Mesenchymal stem cell (in vitro differentiated cells and primary cell): ENCODE measurements at regions not wholly inside any gene's neighbourhood (a gene's known extent, or its start where the extent isn't known, plus 50 kb on each side); places are given as distances from the start of the nearest gene placed in this dataset.

Source experiments
- DNase-seq: peaks from one replicate; pipeline ENCODE4 v3.0.0-alpha.2; 2013
- H2AFZ ChIP-seq: one replicate; pipeline ENCODE4 v1.6.1; 2013; ENCODE audit warnings: low read depth, mild to moderate bottlenecking, control low read depth, inconsistent platforms, low read length, moderate library complexity
- H2AK5ac ChIP-seq: 2 replicates; pipeline ENCODE4 v1.6.1; 2013; ENCODE audit warnings: low read length, moderate library complexity, mild to moderate bottlenecking, inconsistent platforms; ENCODE audit not compliant: severe bottlenecking
- H2BK120ac ChIP-seq: one replicate; pipeline ENCODE4 v1.6.1; 2013; ENCODE audit warnings: low read depth, mild to moderate bottlenecking, inconsistent platforms, low read length, moderate library complexity
- H2BK12ac ChIP-seq, 2 experiments: one replicate each; pipeline ENCODE4 v1.6.1; 2013; ENCODE audit warnings: inconsistent platforms in 2 of 2, low read length in 2 of 2, mild to moderate bottlenecking in 2 of 2, moderate library complexity in 2 of 2, control low read depth in 1 of 2
- H2BK15ac ChIP-seq: one replicate; pipeline ENCODE4 v1.6.1; 2013; ENCODE audit warnings: mild to moderate bottlenecking, low read depth, inconsistent platforms; ENCODE audit not compliant: poor library complexity, severe bottlenecking
- H2BK5ac ChIP-seq: 2 replicates; pipeline ENCODE4 v1.6.1; 2013; ENCODE audit warnings: low read depth, mild to moderate bottlenecking, low read length, control low read depth, inconsistent platforms; ENCODE audit not compliant: poor library complexity, severe bottlenecking
- H3K14ac ChIP-seq, 2 experiments: one replicate each; pipeline ENCODE4 v1.6.1; 2013; ENCODE audit warnings: inconsistent platforms in 2 of 2, low read length in 2 of 2, control low read depth in 1 of 2, mild to moderate bottlenecking in 1 of 2, moderate library complexity in 1 of 2
- H3K18ac ChIP-seq, 2 experiments: one replicate each; pipeline ENCODE4 v1.6.1; 2013; ENCODE audit warnings: inconsistent platforms in 2 of 2, low read length in 2 of 2, control low read depth in 1 of 2, low read depth in 1 of 2, mild to moderate bottlenecking in 1 of 2
- H3K23ac ChIP-seq, 2 experiments: one replicate each; pipeline ENCODE4 v1.6.1; 2013; ENCODE audit warnings: inconsistent platforms in 2 of 2, low read length in 2 of 2, mild to moderate bottlenecking in 2 of 2, moderate library complexity in 2 of 2, control low read depth in 1 of 2
- H3K27ac ChIP-seq: 2 replicates; pipeline ENCODE4 v1.5.1; 2013; ENCODE audit warnings: mild to moderate bottlenecking, moderate library complexity, low read length, control low read depth, inconsistent platforms; ENCODE audit not compliant: poor library complexity, severe bottlenecking
- H3K27me3 ChIP-seq, 2 experiments: 2 replicates each; pipeline versions ENCODE4 v1.6.1 to v1.7.0; 2013; ENCODE audit warnings: low read length in 2 of 2, mild to moderate bottlenecking in 2 of 2, moderate library complexity in 2 of 2, control low read depth in 1 of 2, inconsistent platforms in 1 of 2; ENCODE audit not compliant: control insufficient read depth in 1 of 2, insufficient read depth in 1 of 2
- H3K36me3 ChIP-seq, 2 experiments: 2 replicates each; pipeline versions ENCODE4 v1.6.1 to v1.7.0; 2013; ENCODE audit warnings: low read length in 2 of 2, control low read depth in 1 of 2, inconsistent platforms in 1 of 2, low read depth in 1 of 2, mild to moderate bottlenecking in 1 of 2; ENCODE audit not compliant: insufficient read depth in 2 of 2, control insufficient read depth in 1 of 2
- H3K4ac ChIP-seq, 2 experiments: one replicate each; pipeline ENCODE4 v1.6.1; 2013; ENCODE audit warnings: inconsistent platforms in 2 of 2, low read length in 2 of 2, mild to moderate bottlenecking in 2 of 2, moderate library complexity in 2 of 2, control low read depth in 1 of 2, low read depth in 1 of 2
- H3K4me1 ChIP-seq: 2 replicates; pipeline ENCODE4 v1.6.1; 2013; ENCODE audit warnings: low read depth, low read length, control low read depth; ENCODE audit not compliant: control insufficient read depth, insufficient read depth
- H3K4me2 ChIP-seq: 2 replicates; pipeline ENCODE4 v1.6.1; 2013; ENCODE audit warnings: low read length, mild to moderate bottlenecking, inconsistent platforms; ENCODE audit not compliant: poor library complexity, severe bottlenecking
- H3K4me3 ChIP-seq, 2 experiments: 2 replicates each; pipeline versions ENCODE4 v1.5.1 to v1.7.0; 2013; ENCODE audit warnings: low read length in 2 of 2, mild to moderate bottlenecking in 2 of 2, control low read depth in 1 of 2, low read depth in 1 of 2; ENCODE audit not compliant: insufficient read depth in 1 of 2
- H3K79me1 ChIP-seq: replicated peaks from 2 replicates; pipeline ENCODE4 v1.6.1; 2013; ENCODE audit warnings: mild to moderate bottlenecking, control low read depth, low read length, inconsistent platforms; ENCODE audit not compliant: poor library complexity, severe bottlenecking
- H3K9ac ChIP-seq: 2 replicates; pipeline ENCODE4 v1.7.0; 2013; ENCODE audit warnings: mild to moderate bottlenecking, low read length, moderate library complexity
- H3K9me3 ChIP-seq: 2 replicates; pipeline ENCODE4 v1.7.0; 2013; ENCODE audit warnings: mild to moderate bottlenecking, low read length; ENCODE audit not compliant: control insufficient read depth
- H4K8ac ChIP-seq: one replicate; pipeline ENCODE4 v1.6.1; 2013; ENCODE audit warnings: inconsistent platforms, mild to moderate bottlenecking, low read length, moderate library complexity
- H4K91ac ChIP-seq: one replicate; pipeline ENCODE4 v1.6.1; 2013; ENCODE audit warnings: mild to moderate bottlenecking, low read length, inconsistent platforms
- WGBS: methylation state at CpG from one replicate; pipeline ENCODE4 v1.1.7; 2013; ENCODE audit warnings: mixed read lengths; 5-methylcytosine and 5-hydroxymethylcytosine counted together

DNA sequence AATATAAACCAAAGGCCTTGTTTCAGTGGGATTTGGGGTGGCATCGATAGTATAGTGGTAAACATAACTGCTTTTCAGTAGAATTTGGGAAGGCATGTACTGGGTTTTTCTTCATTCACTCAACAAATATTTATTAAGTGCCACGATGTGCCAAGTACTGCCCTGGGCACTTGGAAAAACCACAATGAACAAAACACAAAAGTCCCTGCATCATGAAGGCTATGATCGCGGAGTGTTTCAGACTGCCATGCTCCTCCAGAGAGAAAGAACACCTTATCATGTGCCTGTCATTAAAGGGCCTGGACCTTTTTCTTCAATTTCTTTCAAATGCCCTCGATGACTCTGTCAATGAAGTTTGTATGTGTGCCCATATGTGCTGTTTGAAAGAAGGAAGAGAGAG is 59.2 kb upstream of the CEP85L start:
- Histone ChIP-seq H2BK15ac (no peak overlapping the region), H3K27me3 (no peaks in the 10 kb centered on the region), H3K4me3 (no peak overlapping the region), H2BK5ac (no peak overlapping the region), H3K18ac (peak overlapping the region in 1 of 2 experiments; percentile 68), H3K9ac (no peak overlapping the region), H4K91ac (no peak overlapping the region), H3K79me1 (peaks cover 2% of the 10 kb centered on the region), H2AK5ac (no peak overlapping the region), H2BK120ac (no peak overlapping the region), H2BK12ac (no peak overlapping the region), H3K4me1 (peaks cover 5% of the 10 kb centered on the region), H3K9me3 (no peaks in the 10 kb centered on the region), H4K8ac (no peak overlapping the region), H3K23ac (no peak overlapping the region), H3K14ac (no peak overlapping the region), H3K4me2 (no peak overlapping the region), H3K36me3 (no peaks in the 10 kb centered on the region), H3K4ac (no peak overlapping the region), H3K27ac (peak overlapping the region; percentile 11), H2AFZ (no peak overlapping the region)
- WGBS: 96% methylated on average over 4 of the region's 5 CpGs
- DNase-seq: no peak

DNA sequence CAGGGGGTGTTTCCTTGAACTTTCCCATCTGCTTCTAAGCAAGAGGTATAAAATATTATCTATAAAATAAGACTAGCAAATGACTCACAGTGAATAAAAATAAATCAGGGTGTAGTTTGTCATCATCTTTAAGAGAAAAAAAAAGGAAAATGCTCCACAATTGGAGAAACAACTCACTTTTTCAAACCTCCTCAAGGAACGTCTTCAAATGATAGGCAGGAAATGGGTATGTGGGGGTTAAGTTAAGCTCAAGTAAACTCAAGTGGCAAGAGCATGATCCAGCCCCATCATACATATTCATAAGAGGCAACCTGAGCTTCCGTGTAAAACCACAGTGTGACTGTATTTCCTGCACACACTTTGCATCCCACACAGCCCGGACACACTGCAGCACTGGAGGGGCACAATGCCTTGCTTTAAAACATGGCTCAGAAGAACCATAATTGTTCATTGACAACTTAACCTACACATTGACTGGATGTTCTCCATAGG is 58.5 kb upstream of the CEP85L start:
- H2AK5ac ChIP-seq: no peak overlapping the region
- H2BK5ac ChIP-seq: peak overlapping the region; percentile 49
- DNase-seq: peak; percentile 76
- peaks cover 2% of the 10 kb centered on the region for H3K79me1 ChIP-seq
- no peaks in the 10 kb centered on the region for H3K36me3 ChIP-seq
- H3K27me3 ChIP-seq: no peaks in the 10 kb centered on the region
- no peak overlapping the region for H2AFZ ChIP-seq
- no peak overlapping the region for H3K23ac ChIP-seq
- H3K27ac ChIP-seq: peak overlapping the region; percentile 71
- H3K4ac ChIP-seq: no peak overlapping the region
- peaks cover 5% of the 10 kb centered on the region for H3K4me1 ChIP-seq
- H3K4me2 ChIP-seq: peak overlapping the region; percentile 60
- H4K91ac ChIP-seq: peak overlapping the region; percentile 25
- peak overlapping the region in 1 of 2 experiments; percentile 75 for H3K4me3 ChIP-seq
- 0% methylated on average over 2 of the region's 3 CpGs for WGBS
- H3K14ac ChIP-seq: no peak overlapping the region
- H4K8ac ChIP-seq: peak overlapping the region; percentile 84
- H2BK120ac ChIP-seq: no peak overlapping the region
- peak overlapping the region; percentile 60 to 68 for H3K18ac ChIP-seq
- no peak overlapping the region for H2BK12ac ChIP-seq
- H3K9me3 ChIP-seq: no peaks in the 10 kb centered on the region
- peak overlapping the region; percentile 89 for H3K9ac ChIP-seq
- peak overlapping the region; percentile 86 for H2BK15ac ChIP-seq

DNA sequence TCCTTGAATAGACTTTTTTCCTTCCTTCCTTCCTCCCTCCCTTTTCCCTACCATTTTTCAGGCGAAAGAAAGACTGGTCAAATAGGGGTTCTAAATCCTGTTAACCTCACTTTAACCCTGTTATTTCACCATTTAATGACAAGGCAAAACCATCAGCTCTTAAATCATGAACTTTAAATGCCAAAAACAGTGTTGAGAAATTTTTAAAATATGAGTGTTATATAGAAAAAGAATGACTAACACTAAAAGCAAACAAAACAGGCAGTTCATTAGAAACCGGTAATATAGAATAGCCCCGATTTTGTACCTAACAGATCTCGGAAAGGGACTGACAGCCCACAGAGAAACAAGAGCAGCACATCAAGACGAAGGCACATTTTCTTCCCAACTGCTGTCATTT is 57.4 kb upstream of the CEP85L start:
- H2BK15ac ChIP-seq: no peak overlapping the region
- no peak overlapping the region for H2AFZ ChIP-seq
- peak overlapping the region; percentile 13 to 38 for H3K18ac ChIP-seq
- H3K27me3 ChIP-seq: no peaks in the 10 kb centered on the region
- no peak overlapping the region for H3K23ac ChIP-seq
- no peak overlapping the region for H3K4ac ChIP-seq
- H3K4me2 ChIP-seq: peak overlapping the region; percentile 60
- no peaks in the 10 kb centered on the region for H3K9me3 ChIP-seq
- H3K79me1 ChIP-seq: peaks cover 2% of the 10 kb centered on the region
- peak overlapping the region in 1 of 2 experiments; percentile 65 for H2BK12ac ChIP-seq
- H4K8ac ChIP-seq: no peak overlapping the region
- peak overlapping the region; percentile 89 for H3K9ac ChIP-seq
- H2AK5ac ChIP-seq: no peak overlapping the region
- H3K4me1 ChIP-seq: peaks cover 7% of the 10 kb centered on the region
- no peak for DNase-seq
- 3% methylated on average over 5 of the region's 5 CpGs for WGBS
- peak overlapping the region in 1 of 2 experiments; percentile 75 for H3K4me3 ChIP-seq
- H3K36me3 ChIP-seq: no peaks in the 10 kb centered on the region
- peak overlapping the region; percentile 71 for H3K27ac ChIP-seq
- H2BK5ac ChIP-seq: no peak overlapping the region
- H4K91ac ChIP-seq: peak overlapping the region; percentile 4
- no peak overlapping the region for H3K14ac ChIP-seq
- H2BK120ac ChIP-seq: no peak overlapping the region

DNA sequence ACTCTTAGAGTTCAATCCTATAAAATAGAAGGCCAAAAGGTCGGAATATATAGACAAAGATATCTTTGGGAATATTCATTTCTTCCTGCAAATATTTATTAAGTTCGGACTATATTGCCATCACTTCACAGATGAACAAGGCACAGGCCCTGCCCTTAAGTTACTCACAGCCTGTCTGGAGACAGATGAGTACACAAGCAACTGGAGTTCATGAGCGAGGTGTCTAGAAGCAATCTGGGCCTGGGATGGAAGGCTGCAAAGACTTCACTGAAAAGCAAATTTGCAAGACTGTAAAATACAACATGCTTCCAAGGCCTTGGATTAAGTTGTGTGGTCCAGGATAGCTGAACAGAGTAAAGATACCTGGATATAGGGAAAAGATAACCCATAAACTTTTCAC is 56.7 kb upstream of the CEP85L start:
- 81% methylated on average over 3 of the region's 3 CpGs for WGBS

More for the DNA sequence above, 56.7 kb upstream of the CEP85L start:
- H2BK12ac ChIP-seq: no peak overlapping the region
- H3K18ac ChIP-seq: no peak overlapping the region
- no peak overlapping the region for H2AFZ ChIP-seq
- H4K8ac ChIP-seq: no peak overlapping the region
- no peak overlapping the region for H2BK120ac ChIP-seq
- H2BK5ac ChIP-seq: no peak overlapping the region
- H2BK15ac ChIP-seq: no peak overlapping the region
- H2AK5ac ChIP-seq: peak overlapping the region; percentile 26
- H3K79me1 ChIP-seq: peaks cover 6% of the 10 kb centered on the region
- no peaks in the 10 kb centered on the region for H3K27me3 ChIP-seq
- no peaks in the 10 kb centered on the region for H3K9me3 ChIP-seq
- peak; percentile 56 for DNase-seq
- H3K4ac ChIP-seq: no peak overlapping the region
- H3K23ac ChIP-seq: no peak overlapping the region
- H3K14ac ChIP-seq: no peak overlapping the region
- H3K9ac ChIP-seq: peak overlapping the region; percentile 89
- H3K4me1 ChIP-seq: peaks cover 7% of the 10 kb centered on the region
- H3K36me3 ChIP-seq: no peaks in the 10 kb centered on the region
- H3K4me3 ChIP-seq: no peak overlapping the region
- H3K27ac ChIP-seq: no peak overlapping the region
- H4K91ac ChIP-seq: no peak overlapping the region
- no peak overlapping the region for H3K4me2 ChIP-seq
